DND-41 (cell line): ENCODE measurements at regions not wholly inside any gene's neighbourhood (a gene's known extent, or its start where the extent isn't known, plus 50 kb on each side); places are given as distances from the start of the nearest gene placed in this dataset.

Experiments
- ATAC-seq: fragments of 200-7000 bp; cut with Tn5 transposase; 3 replicates; pipeline ENCODE4 v1.9.1; 2021; ENCODE audit warnings: low read depth; ENCODE audit not compliant: insufficient read depth
- DNase-seq: peaks from one replicate; pipeline ENCODE4 v3.0.0-alpha.2; 2020
- H2AFZ ChIP-seq: 2 replicates; pipeline ENCODE4 v1.6.0; 2012; ENCODE audit warnings: low read depth, low read length
- H3K27ac ChIP-seq: 2 replicates; pipeline ENCODE4 v1.5.1; 2012; ENCODE audit warnings: low read length, inconsistent platforms
- H3K27me3 ChIP-seq: fragments of 200-600 bp; sonication (generic); 2 replicates; pipeline ENCODE4 v1.6.0; 2012; ENCODE audit warnings: low read length, mild to moderate bottlenecking, inconsistent platforms; ENCODE audit not compliant: insufficient read depth, poor library complexity
- H3K36me3 ChIP-seq: 2 replicates; pipeline ENCODE4 v1.5.1; 2012; ENCODE audit warnings: low read length, inconsistent platforms; ENCODE audit not compliant: insufficient read depth
- H3K4me1 ChIP-seq: 2 replicates; pipeline ENCODE4 v1.5.1; 2012; ENCODE audit warnings: mild to moderate bottlenecking, low read length; ENCODE audit not compliant: insufficient read depth
- H3K4me2 ChIP-seq: 2 replicates; pipeline ENCODE4 v1.6.0; 2012; ENCODE audit warnings: mild to moderate bottlenecking, moderate library complexity, low read length, inconsistent platforms; ENCODE audit not compliant: insufficient read depth
- H3K4me3 ChIP-seq, 2 experiments: fragments of 200-600 bp in 1 of 2; shearing (Covaris generic) in 1 of 2; 2 replicates each; pipeline ENCODE4 v1.5.1; 2012 to 2016; ENCODE audit warnings: inconsistent platforms in 2 of 2, low read length in 2 of 2, mild to moderate bottlenecking in 2 of 2, low read depth in 1 of 2, moderate library complexity in 1 of 2
- H3K79me2 ChIP-seq: 2 replicates; pipeline ENCODE4 v1.6.0; 2012; ENCODE audit warnings: low read length, inconsistent platforms; ENCODE audit not compliant: insufficient read depth
- H3K9ac ChIP-seq: 2 replicates; pipeline ENCODE4 v1.6.0; 2012; ENCODE audit warnings: low read depth, mild to moderate bottlenecking, inconsistent platforms, low read length, moderate library complexity
- H3K9me3 ChIP-seq: 2 replicates; pipeline ENCODE4 v1.5.1; 2012; ENCODE audit warnings: low read length, moderate library complexity, mild to moderate bottlenecking, inconsistent platforms; ENCODE audit not compliant: insufficient read depth, severe bottlenecking
- H4K20me1 ChIP-seq: 2 replicates; pipeline ENCODE4 v1.6.0; 2012; ENCODE audit warnings: low read length; ENCODE audit not compliant: insufficient read depth
- EZH2 ChIP-seq: IDR thresholded peaks from 3 replicates; pipeline ENCODE4 v1.6.1; 2012; ENCODE audit warnings: borderline replicate concordance, low read depth, mild to moderate bottlenecking, moderate library complexity, low read length, inconsistent platforms; ENCODE audit not compliant: severe bottlenecking
- TF ChIP-seq, protein P1 (sequence below): IDR thresholded peaks from 2 replicates; pipeline ENCODE4 v1.5.1; 2012; ENCODE audit warnings: borderline replicate concordance, low read length, moderate library complexity, mild to moderate bottlenecking; ENCODE audit not compliant: poor library complexity, severe bottlenecking; ENCODE audit errors: extremely low read depth

- H3K9me3 ChIP-seq, result no peaks in the 10 kb centered on the region
- no peaks in the 10 kb centered on the region for H3K27me3 ChIP-seq
- DNase-seq, result no peak
- no peak overlapping the region for H3K9ac ChIP-seq
- no peaks in the 10 kb centered on the region for H4K20me1 ChIP-seq
- H3K4me1 ChIP-seq, result no peaks in the 10 kb centered on the region
- TF ChIP-seq, protein P1, sequence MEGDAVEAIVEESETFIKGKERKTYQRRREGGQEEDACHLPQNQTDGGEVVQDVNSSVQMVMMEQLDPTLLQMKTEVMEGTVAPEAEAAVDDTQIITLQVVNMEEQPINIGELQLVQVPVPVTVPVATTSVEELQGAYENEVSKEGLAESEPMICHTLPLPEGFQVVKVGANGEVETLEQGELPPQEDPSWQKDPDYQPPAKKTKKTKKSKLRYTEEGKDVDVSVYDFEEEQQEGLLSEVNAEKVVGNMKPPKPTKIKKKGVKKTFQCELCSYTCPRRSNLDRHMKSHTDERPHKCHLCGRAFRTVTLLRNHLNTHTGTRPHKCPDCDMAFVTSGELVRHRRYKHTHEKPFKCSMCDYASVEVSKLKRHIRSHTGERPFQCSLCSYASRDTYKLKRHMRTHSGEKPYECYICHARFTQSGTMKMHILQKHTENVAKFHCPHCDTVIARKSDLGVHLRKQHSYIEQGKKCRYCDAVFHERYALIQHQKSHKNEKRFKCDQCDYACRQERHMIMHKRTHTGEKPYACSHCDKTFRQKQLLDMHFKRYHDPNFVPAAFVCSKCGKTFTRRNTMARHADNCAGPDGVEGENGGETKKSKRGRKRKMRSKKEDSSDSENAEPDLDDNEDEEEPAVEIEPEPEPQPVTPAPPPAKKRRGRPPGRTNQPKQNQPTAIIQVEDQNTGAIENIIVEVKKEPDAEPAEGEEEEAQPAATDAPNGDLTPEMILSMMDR, result no peak
- no peak for TF ChIP-seq EZH2
- no peak overlapping the region for H3K27ac ChIP-seq
- ATAC-seq, result no peak
- no peak overlapping the region for H3K4me3 ChIP-seq
- H3K4me2 ChIP-seq, result no peak overlapping the region
- H3K36me3 ChIP-seq, result no peaks in the 10 kb centered on the region
- H2AFZ ChIP-seq, result no peak overlapping the region
- no peaks in the 10 kb centered on the region for H3K79me2 ChIP-seq
These were observed 973.7 kb downstream of the REEP3 start for GRCh38 chr10:64494901-64495300.

- no peak overlapping the region for H2AFZ ChIP-seq
- H3K79me2 ChIP-seq, result no peaks in the 10 kb centered on the region
- ATAC-seq (no peak), DNase-seq (no peak)
- H3K36me3 ChIP-seq, result no peaks in the 10 kb centered on the region
- H3K27ac ChIP-seq, result no peak overlapping the region
- no peaks in the 10 kb centered on the region for H3K9me3 ChIP-seq
- no peaks in the 10 kb centered on the region for H4K20me1 ChIP-seq
- TF ChIP-seq, protein P1, result no peak
- TF ChIP-seq EZH2, result no peak
- no peaks in the 10 kb centered on the region for H3K4me1 ChIP-seq
- H3K9ac ChIP-seq, result no peak overlapping the region
- H3K27me3 ChIP-seq, result no peaks in the 10 kb centered on the region
- H3K4me2 ChIP-seq, result no peak overlapping the region
- H3K4me3 ChIP-seq, result no peak overlapping the region
These were observed 976.1 kb downstream of the REEP3 start for GRCh38 chr10:64497306-64497705.

DNA sequence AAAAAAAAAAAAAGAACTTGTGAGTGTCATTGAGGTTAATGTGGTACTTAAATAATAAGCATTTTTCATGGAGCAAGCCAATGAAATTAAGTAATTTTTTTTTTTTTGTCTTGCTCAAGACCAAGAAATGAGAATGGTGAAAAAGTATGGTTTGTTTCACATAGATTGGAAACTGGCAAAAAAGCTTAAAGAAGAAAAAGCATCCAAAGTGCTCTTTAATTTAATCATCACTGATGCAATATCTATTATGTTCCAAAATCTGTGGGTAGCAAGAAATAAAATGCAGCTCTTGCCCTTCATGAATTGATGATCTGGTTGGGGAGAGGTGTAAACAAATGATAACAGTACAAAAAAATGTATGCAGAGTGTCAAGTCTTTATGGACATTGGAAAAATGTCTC is 980.6 kb downstream of the REEP3 start:
- no peak overlapping the region for H3K4me3 ChIP-seq
- DNase-seq (no peak), ATAC-seq (no peak)
- no peaks in the 10 kb centered on the region for H3K79me2 ChIP-seq
- H3K9ac ChIP-seq, result no peak overlapping the region
- H3K4me1 ChIP-seq, result no peaks in the 10 kb centered on the region
- no peak overlapping the region for H3K4me2 ChIP-seq
- no peak overlapping the region for H2AFZ ChIP-seq
- H3K36me3 ChIP-seq, result no peaks in the 10 kb centered on the region
- no peaks in the 10 kb centered on the region for H3K9me3 ChIP-seq
- no peak for TF ChIP-seq EZH2
- TF ChIP-seq, protein P1, result no peak
- H4K20me1 ChIP-seq, result no peaks in the 10 kb centered on the region
- H3K27me3 ChIP-seq, result no peaks in the 10 kb centered on the region
- H3K27ac ChIP-seq, result no peak overlapping the region

DNA sequence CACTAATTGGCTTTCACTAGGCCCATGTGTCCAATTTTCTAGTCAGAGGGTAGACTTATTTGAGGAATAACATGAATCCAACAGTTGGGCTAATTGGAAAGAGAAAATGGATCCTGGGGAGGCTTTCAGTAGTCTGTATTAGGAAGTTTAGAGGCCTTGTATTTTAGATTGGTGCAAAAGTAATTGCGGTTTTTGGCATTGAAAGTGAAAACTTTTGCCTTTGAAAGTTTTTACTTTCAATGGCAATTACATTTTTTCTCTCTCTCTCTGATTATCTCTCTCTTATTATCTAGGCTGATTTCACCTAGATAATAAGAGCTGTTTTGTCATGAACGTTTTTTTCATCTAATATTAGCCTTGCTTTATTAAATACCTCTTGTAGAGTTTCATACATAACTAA is 981.7 kb downstream of the REEP3 start:
- Histone ChIP-seq H3K4me1 (no peaks in the 10 kb centered on the region), H2AFZ (no peak overlapping the region), H3K4me2 (no peak overlapping the region), H3K9me3 (no peaks in the 10 kb centered on the region), H3K9ac (no peak overlapping the region), H4K20me1 (no peaks in the 10 kb centered on the region), H3K27me3 (no peaks in the 10 kb centered on the region), H3K36me3 (no peaks in the 10 kb centered on the region), H3K79me2 (no peaks in the 10 kb centered on the region), H3K4me3 (no peak overlapping the region), H3K27ac (no peak overlapping the region)
- no peak for TF ChIP-seq EZH2
- TF ChIP-seq, protein P1, result no peak
- DNase-seq, result no peak
- no peak for ATAC-seq
